ENCODE measurements at regions not wholly inside any gene's neighbourhood (a gene's known extent, or its start where the extent isn't known, plus 50 kb on each side); places are given as distances from the start of the nearest gene placed in this dataset.

DNA sequence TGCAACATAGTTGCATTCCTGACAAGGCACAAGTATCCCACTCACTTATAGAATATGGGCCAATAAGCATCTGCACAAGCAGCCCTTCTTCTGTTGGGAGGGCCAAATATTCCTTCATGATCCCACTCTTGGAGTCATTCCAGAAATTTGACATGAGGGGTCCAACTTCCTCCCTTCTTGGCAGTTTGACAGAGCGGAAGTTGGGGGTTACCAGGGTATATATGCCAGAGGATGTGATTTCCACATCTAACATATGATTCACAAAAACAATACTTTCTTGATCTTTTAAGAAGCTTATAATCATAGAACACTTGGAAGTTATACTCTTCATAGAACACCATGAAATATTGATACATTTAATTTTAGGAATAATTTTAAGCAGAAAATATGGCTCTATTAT is 100.9 kb upstream of the CRBN start:
- no peak for TF ChIP-seq CTCF (IDR thresholded peaks at IDR 0.05)
- no peak for TF ChIP-seq POLR2A (IDR thresholded peaks at IDR 0.05)
- TF ChIP-seq EP300 (IDR thresholded peaks at IDR 0.05; ENCODE audit: low read depth) = no peak

Data from transverse colon (tissue), 3 donors.